Stimulated activated CD4-positive, alpha-beta T cell treated with anti-CD3 and anti-CD28 coated beads, Interleukin-2, amount 100 ng/mL, for 48 hours (primary cell): ENCODE measurements at regions not wholly inside any gene's neighbourhood (a gene's known extent, or its start where the extent isn't known, plus 50 kb on each side); places are given as distances from the start of the nearest gene placed in this dataset.
"Not testable (repeated sequence)": the region's sequence is repeated elsewhere in the genome, so short reads cannot be mapped to it uniquely, and the experiment has no call there.

ENCODE experiments used
- DNase-seq, 2 donors: peaks; one replicate each; pipeline ENCODE4 v3.0.0-alpha.2; 2020

DNA sequence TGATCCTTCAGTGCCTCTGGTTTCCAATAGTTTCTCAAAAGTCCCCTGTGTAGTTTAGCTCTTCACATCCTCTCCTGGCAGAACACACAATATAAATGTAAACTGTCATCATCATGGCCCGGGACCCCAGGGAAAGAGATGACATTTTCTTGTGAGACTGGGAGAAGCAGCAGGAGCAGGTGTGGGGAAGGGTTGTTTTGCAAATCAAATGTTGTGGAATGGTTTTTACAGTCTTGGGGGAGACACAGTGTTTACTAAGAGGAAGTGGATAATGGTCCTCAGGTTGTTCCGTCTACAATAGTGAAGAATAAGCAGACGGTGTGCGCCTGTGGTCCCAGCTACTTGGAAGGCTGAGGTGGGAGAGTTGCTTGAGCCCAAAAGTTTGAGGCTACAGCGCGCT, 159.1 kb downstream of the SEC23IP start:
- DNase-seq, result no peak

DNA sequence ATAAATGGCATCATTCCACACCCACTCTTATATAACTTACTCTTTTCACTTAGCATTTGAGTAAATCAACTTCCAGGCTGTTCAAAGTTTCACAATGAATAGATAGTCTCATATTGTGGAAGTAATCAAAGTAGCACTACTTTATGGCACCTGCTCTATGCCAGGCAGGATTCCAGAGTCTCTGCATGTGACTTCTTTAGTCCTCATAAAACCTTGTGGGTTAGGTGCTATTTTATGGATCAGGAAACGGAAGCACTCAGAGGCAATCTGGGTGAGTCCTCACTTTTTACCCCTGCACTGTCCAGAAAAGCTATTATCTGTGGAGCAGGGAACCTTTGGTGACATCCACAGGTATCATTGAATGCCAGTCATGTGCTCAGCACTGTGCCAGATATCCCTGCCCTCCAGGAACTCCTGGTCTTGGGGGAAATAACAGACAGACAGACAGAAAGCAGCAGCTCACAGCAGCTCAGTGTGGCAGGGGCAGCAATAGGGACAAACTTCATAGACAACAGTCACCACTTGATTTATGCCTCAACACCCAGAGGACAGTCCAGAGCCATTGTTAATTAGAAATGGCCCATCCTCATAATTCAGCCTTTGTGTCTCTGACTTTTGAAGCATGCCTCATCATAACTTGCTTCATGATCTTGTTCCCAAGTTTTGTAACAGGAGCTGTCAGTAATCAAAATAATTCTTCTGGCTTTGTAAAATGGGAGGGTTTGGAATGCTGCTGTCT, 160.6 kb downstream of the SEC23IP start:
- no peak for DNase-seq

DNA sequence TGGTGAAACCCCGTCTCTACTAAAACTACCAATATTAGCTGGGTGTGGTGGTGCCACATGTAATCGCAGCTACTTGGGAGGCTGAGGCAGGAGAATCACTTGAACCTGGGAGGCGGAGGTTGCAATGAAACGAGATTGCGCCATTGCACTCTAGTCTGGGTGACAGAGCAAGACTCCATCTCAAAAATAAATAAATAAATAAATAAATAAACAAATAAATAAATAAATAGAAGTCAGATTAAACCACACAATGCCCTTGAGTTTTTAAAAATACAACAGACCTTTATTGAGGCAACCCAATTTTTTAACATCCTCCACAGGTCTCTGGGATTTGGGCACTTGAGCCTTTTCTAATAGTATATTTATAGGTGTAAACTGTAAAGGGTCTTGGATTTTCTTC, 167.3 kb downstream of the SEC23IP start:
- DNase-seq, result not testable (repeated sequence)

DNA sequence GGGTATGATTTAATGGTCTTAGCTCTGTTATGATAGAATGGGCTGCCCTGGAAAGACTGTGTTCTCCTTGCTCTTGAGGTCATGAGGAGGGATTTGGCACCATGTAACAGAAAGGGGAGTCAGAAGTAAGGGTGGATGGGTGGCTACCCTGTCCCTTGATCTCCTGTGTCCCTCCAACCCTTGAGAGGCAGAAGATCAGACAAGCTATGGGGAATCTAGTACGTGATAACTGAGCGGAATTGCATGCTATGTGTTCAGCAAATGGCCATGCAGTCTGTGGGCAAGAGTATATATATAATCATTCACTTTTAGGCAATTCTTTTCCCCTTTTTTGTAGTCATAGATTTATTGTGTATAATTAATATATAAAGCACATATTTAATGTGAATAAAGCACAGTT, 174.9 kb downstream of the SEC23IP start:
- DNase-seq, result no peak

DNA sequence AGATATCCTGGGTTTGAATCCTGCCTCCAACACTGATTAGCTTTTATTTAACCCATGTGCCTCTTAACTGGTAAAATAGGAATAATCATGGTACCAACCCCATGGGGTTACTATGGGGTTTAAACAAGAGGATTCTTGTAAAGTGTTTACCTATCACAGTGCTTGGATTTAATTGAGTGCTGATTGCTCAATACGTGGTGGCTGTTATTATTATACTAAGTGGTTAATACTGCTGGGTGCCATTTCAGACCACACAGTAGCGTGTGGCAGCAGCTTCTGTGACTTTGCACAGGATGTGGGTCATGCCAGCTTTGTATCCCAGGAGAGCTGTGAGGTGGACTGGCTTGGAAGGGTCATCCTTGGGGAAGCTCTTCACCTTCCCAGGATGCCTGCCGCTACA, 177.2 kb downstream of the SEC23IP start:
- DNase-seq, result no peak

DNA sequence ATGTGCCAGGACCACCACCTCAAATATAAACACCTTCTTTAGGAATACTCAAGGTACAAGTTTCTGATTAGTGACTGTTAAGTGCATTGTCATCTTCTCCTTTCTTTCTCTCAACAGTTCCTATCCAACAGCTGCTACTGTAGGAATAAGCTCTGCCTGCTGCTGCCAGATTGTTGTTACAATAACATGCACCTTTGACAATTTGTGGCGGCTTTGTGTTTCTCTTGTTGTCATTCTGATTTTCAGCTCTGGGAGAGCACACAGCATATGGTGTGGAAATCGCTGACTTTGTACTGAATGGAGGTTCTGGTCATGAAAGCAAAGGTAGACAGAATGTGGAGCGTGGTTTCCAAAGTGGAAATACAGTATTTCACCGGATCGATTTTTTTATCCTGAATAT, 182.8 kb downstream of the SEC23IP start:
- DNase-seq, result no peak

DNA sequence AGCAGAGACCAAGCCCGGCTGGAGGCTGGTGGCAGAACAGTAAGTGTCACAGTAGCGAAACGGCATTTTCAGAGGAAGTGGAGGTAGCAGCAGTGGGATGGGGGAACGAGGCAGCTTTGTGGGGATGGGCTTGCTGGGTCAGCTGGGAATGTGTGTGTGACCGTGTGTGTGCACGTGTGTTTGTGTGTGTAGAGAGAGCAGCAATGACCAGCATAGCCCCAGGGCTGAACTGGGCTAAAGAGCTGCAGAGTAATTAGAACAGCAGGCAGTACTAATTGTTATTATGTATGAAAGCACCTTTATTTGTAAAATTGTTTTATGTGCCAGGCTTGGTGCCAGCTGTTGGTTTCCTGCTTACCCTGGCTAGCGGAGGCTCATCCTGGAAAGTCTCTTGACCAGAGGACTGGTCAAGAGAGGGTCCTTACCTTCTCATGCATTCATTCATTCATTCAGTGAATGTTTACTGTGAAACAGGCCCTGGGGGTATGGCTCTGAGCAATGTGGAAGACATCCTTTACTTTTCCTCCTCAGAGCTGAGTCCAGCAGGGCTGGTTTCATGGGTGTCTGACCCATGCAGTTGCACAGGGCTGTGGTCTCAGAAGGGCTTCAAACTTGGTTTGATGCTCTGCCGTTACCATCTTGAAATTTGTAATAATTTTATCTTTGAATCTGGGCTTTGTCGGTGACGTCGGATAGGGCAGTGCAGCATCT, 184.6 kb downstream of the SEC23IP start:
- DNase-seq, result no peak

DNA sequence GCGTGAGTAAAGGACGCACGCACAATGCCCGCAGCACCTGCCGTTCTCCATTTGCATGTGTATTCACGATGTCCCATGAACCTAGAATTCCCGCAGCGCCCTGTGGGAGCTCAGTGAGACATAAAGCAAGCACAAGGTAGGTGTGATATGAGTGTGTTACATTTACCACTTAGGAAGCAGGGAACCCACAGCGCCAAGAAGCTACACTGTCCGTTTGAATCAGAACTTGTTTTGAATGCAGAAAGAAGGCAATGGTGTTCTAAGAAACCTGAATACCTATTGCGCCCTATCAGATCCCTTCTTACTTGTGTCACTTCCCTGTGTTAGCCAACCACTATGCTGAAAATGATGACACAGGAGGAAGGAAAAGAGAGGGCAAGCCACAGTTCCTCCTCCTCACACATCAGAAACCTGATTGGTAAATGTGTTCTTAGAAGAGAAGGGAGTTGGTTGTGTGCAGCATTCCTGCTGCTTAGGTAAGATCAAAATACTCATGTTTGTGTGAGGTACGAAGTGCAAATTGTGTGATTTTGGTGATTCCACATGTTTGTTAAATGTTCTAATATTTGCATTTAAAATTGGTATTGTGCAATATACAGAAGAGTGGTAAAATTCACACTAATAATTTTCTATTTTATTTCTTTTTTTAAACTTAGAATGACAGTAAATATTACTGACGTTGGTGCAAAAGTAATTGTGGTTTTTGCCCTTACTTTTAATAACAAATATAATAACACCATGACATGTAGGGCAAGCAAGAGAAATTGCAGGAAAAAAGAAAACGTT, 185.4 kb downstream of the SEC23IP start:
- no peak for DNase-seq

DNA sequence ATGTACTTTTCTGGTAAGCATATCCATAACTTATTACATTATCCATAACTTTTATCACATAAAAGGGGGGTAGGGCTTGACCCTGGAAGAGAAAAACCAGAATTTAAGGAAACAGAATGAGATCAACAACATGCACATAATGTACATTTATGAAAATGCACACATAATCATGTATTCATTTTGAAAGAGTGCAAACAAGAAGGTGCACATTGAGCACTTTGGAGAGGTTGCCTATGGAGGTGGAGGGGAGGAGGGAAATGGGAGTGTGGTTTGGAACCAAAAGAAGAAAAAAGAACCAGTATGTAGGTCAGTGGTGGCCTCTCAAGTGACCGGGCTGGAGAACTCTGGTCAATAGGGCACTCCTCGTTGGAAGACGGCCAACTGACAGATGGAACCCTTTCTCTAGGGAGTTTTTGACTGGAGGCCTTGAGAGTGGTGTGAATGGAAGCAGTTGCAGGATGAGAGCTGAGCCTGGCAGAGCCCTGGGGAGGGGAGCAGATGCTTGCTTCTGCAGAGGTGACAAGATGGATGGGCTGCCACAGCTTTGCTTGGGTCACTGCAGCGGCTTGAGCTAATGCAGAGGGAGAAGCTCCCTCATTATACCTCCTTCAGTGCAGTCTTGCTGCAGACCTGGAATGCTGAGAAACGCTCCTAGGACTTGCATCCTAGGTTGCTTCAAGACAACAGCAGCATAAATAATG, 192.7 kb downstream of the SEC23IP start:
- DNase-seq, result no peak

DNA sequence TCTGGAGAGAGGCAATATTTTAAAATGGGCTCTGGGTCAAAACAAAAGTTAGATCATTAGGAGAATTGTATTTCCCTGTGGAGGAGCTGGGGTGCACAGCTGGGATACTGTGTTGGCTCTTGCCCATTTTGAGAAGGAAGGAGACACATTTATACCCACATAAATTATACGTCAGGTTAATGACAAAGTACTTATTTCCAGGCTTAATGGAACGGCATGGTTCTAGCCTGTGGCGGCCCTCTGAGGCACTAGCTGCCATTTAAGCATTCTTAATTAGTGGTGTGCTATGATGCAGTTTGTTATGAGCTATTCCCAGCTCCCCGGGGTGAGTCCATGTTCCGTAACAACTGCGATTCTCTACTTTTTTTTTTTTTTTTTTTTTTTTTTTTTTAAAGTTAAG, 193.5 kb downstream of the SEC23IP start:
- no peak for DNase-seq

DNA sequence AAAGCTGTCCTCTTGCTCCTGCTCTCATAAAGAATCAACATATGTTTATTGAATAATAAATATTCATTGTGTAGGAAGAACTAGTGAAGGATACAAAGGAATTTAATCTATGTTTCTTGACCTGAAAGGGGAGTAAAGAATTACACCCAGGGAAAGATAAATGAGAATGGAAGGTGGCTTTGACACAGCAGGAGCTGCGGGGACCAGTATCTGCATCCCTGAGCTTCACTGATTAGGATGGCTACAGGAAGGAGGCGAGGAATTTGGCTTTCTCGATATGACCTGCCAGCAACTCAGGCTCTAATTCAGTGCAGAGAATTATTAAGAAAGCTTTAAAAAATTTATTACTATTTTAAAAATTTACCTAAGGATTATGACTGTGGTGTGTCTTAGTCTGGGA, 194.6 kb downstream of the SEC23IP start:
- no peak for DNase-seq

DNA sequence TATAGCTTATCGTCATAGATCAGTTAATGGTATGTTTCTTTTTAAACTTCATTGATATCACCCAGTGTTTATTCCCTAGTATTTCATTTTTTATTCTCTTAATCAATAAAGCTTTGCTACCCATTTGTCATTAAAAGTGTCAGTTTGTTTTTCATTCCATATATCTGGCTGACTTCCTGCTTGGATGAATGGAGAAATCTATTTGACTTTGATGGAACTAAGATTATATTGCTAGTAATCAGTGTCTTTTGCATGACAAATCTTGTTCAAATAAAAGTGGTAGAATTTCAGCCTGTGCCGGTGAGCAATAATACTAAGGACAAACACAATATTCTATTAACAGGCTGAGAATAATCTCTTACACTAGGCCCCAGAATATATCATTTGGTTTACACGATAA, 203.3 kb downstream of the SEC23IP start:
- DNase-seq, result no peak

DNA sequence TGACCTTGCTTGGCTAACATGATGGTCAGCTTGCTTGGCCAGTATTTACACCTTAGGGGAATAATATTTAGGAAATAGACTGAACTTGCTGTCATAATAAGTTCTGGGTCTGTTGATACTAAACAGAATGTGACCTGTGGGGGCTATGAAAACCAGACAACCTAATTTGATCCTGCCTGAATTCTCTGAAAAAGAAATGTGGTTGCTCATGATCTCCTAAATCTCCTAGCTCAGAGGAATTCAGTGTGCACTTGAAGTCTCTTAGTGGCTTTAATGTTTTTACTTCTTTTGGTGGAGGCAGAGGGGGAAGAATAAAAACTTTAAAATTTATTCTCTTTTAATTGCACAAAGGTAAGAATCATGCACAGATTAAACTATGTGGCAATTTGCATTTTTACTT, 205.2 kb downstream of the SEC23IP start:
- DNase-seq, result no peak

DNA sequence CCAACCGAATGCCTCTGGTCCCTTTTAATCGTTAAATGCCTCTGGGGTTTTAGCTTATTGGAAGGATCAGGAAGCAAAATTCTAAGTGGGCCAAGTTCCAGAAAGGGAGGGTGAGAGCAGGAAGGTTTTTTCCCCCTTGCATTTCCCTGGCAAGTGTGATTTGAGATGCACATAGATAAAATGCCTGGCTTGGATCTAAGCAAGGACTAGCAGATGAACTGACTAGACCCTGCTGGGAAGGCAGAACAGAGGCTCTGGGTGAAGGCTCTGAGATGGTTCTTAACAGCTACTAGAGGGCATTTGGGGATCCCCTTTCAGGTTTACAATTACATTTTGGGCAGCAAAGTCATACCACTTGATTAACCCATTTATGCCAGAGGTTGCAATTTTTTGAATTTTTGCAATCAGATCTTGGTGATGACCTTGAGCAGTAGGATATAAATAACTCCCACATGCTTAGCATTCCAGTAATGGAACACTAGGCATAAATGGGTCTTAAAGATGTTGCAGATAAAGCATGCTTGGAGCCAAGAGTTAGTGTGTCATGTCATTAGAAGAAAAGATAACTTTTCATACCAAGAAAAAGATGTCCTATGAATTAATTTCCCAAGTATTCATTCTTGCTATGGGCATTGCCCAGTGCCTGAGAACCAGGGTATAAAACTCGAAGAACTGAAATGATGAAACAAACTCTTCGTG, 205.9 kb downstream of the SEC23IP start:
- DNase-seq, result no peak

DNA sequence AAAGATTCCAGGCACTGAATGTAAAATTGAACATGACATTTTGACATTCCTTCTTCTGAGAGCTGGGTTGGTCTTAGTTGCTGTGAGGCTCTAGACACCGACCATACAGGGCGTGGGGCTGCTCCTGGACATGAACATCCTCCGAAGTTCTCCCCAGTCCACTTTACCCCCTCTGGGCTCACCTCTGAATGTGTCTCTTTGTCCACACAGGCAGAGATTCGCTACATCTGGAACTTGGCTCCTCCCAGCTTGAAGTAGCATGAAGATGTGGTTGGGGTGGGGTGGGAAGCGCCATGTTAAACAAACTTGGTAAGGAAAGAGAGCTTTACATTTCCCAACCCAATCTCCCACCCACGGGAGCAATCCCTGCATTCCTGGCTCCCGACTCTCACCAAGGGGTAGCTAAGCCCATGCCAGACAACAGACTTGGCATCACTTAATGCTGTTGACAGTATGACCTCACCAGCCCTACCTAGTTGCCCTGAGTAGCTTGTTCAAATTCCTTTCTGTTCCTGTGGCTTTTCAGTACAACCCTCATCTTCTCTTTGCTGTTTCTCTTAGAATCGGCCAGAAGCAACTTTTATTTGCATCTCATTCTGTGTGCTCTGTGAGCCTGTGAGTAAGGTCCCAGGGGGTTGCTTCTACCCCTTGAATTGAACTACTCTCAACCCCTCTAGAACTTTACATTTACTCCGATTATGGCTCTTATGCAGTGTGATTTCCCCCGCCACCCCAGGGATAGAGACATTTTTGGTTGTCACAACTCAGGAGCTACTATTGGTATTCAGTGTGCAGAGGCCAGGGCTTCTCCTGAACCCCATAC, 211.4 kb downstream of the SEC23IP start:
- DNase-seq, result no peak

DNA sequence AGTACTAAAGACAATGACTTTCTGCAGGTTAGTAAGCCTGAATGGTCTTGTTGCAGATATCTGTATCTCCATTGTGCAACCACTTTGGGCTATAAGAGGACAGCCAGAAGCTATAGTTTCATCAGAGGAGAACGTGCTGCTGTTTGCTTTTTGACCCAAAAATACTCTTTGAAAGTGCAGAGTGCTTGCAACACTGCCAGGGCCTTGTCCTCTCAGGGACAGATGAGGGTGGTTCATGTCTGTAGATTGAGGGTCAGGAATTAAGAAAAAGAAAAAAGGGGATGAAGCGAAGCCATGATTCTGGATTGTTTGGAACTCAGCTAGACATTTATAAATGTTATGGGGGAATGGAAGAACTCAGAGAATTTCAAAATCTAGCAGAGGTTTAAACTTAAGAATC, 212.5 kb downstream of the SEC23IP start:
- DNase-seq, result no peak

DNA sequence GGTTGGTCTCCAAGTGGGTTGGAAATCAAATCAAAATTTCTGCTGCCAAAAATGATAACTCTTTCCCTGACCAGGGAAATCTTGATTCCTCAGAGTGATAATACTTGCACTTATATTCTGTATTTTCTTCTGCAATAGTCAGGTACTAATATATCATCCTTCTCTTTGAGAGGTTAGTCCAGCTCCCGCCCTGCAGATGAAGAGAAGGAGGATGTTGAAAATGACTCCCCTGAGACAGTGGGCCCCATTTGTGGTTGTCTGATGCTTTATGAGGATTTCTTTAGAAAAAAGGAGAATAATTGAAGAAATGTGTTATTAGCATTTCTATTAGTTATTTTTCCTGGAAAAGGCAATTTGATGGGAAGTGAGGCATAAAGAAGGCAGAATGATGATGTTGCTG, 213.0 kb downstream of the SEC23IP start:
- DNase-seq, result no peak

DNA sequence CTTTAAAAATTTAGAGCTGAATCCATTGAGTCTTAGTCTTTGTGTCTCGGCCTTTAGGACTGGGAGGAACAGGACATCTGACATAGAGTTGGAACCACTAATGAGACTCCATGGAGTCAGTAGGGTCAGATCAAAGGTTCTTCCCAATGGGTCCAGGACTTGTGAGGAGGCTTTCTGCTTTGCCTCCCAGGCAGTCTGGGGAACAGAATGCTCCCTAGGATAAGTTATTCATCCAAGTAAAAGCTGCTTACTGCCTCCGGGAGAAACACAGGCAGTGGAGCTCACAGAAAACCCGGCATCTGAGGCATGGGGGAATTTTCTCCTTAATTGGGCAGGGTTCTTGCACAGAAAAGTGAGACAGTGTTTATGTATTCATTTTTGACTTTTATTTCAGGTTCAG, 216.4 kb downstream of the SEC23IP start:
- no peak for DNase-seq

DNA sequence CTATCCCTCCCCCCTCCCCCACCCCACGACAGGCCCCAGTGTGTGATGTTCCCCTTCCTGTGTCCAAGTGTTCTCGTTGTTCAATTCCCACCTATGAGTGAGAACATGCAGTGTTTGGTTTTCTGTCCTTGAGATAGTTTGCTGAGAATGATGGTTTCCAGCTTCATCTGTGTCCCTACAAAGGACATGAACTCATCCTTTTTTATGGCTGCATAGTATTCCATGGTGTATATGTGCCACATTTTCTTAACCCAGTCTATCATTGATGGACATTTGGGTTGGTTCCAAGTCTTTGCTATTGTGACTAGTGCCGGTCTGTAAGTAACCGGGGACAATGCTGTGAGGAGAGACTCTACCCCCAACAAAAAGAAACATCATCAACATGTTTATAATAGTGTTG, 217.2 kb downstream of the SEC23IP start:
- not testable (repeated sequence) for DNase-seq

DNA sequence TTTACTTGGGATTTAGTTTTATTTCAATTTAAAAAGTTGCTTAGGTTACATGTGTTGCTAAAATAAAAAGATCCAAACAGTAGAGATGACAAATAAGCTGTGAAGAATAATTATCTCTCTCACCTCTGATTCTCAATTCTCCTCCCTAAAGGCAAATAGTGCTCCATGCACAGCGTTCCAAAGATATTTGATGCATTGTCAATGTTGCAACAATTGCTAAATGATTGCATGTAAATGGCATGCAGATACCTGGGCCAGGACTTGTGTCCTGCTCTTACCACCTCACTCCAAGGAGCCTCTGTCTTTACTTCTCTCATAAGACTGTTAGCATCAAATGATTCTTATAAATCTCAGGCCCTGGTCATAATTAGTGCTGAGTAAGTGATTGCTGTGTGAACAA, 217.7 kb downstream of the SEC23IP start:
- no peak for DNase-seq

DNA sequence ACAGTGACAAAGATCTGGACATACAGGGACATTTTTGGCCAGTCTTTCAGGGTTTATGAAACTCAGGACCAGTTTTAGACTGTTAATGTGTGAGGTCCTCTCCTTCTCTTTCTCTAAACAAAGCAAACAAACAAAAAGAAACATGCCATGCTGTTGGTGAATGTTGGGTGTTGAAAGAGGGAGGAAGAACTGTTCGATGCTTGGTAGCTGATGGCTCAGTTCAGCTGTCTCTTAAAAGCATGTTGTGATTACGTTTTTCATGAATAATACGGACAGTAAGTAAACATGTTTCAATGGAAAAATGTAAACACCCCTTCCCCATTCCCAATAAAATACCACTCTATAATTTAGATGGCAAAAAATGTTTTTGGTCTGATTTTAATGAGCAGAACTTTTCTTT, 219.1 kb downstream of the SEC23IP start:
- DNase-seq, result no peak

DNA sequence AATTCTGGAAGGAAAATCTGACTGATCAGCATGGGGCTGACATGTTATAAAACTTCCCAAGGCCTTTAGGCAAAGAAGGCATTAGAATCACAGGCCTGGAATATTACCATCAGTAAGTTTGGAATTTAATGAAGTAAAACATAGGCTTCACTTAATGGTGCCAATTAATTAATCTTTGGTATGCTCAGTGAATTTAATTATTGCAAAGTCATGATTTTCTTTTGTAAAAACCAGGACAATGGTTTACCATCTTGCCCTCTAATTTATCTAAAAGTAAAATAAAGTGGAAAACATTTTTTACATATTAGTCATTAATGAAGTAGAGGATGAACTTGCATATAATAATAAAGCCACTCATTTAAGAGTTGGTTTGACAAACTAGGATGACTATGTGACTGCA, 220.3 kb downstream of the SEC23IP start:
- DNase-seq, result no peak
